Transverse colon (tissue), 4 donors: ENCODE measurements at regions not wholly inside any gene's neighbourhood (a gene's known extent, or its start where the extent isn't known, plus 50 kb on each side); places are given as distances from the start of the nearest gene placed in this dataset.

Source experiments
- DNase-seq: peaks from one replicate; pipeline ENCODE4 v3.0.0-alpha.2; 2019
- H3K27ac ChIP-seq, 4 donors: fragments of 200-600 bp; sonication (generic); 2 replicates each; pipeline ENCODE4 v1.5.1; 2016 to 2018; ENCODE audit warnings: inconsistent platforms in 4 of 4
- H3K27me3 ChIP-seq: fragments of 200-600 bp; sonication (generic); 2 replicates; pipeline ENCODE4 v1.5.1; 2017; ENCODE audit warnings: inconsistent platforms
- H3K36me3 ChIP-seq, 4 donors: fragments of 200-600 bp; sonication (generic); 2 replicates each; pipeline ENCODE4 v1.5.1; 2017 to 2019; ENCODE audit warnings: inconsistent platforms in 4 of 4
- H3K4me1 ChIP-seq, 4 donors: fragments of 200-600 bp; sonication (generic); 2 replicates each; pipeline ENCODE4 v1.5.1; 2017 to 2020; ENCODE audit warnings: inconsistent platforms in 4 of 4
- H3K4me3 ChIP-seq, 4 donors: fragments of 200-600 bp; sonication (generic); 1 replicate in 1 of 4; 2 replicates in 3 of 4; pipeline versions ENCODE4 v1.5.1 to v1.6.1; 2017 to 2019; ENCODE audit warnings: inconsistent platforms in 4 of 4
- H3K9me3 ChIP-seq, 2 donors: fragments of 200-600 bp; sonication (generic); 2 replicates each; pipeline ENCODE4 v1.5.1; 2017 to 2019; ENCODE audit warnings: inconsistent platforms in 2 of 2
- CTCF ChIP-seq, 5 experiments: fragments of 200-600 bp in 3 of 5; fragments of 450-650 bp in 2 of 5; sonication (generic) in 3 of 5; IDR thresholded peaks; 1 replicate in 2 of 5; 2 replicates in 3 of 5; pipeline ENCODE4 v1.5.1; 2016 to 2017; ENCODE audit warnings: antibody characterized with exemption in 5 of 5, inconsistent platforms in 3 of 5, mild to moderate bottlenecking in 2 of 5, moderate library complexity in 1 of 5
- EP300 ChIP-seq: sonication (generic); formaldehyde crosslinking; IDR thresholded peaks from one replicate; pipeline ENCODE4 v1.6.1; 2017; ENCODE audit warnings: antibody characterized with exemption, low read depth
- POLR2A ChIP-seq: fragments of 450-650 bp; IDR thresholded peaks from one replicate; pipeline ENCODE4 v1.6.1; 2016; ENCODE audit warnings: antibody characterized with exemption, mild to moderate bottlenecking, moderate library complexity
- POLR2AphosphoS5 ChIP-seq, 3 donors: sonication (generic); formaldehyde crosslinking; IDR thresholded peaks; one replicate each; pipeline ENCODE4 v1.6.1; 2016; ENCODE audit warnings: antibody characterized with exemption in 3 of 3
- WGBS, 2 donors: methylation state at CpG; one replicate each; pipeline ENCODE4 v1.1.5; 2018; ENCODE audit warnings: low coverage in 1 of 2; 5-methylcytosine and 5-hydroxymethylcytosine counted together
- in situ Hi-C, 4 donors: fragments of 200-750 bp; cut with MboI; loops; one replicate each; pipeline versions ENCODE4 v1.15.0 to v1.15.1; 2017; ENCODE audit warnings: low sequenced_read_pairs in 3 of 4, low pct_ligation_motif_present in 1 of 4, low pct_unique_long_range_greater_than_20kb in 1 of 4
- intact Hi-C: fragments of 100-400 bp; cut with DNase I; formaldehyde crosslinking; loops from one replicate; pipeline ENCODE4 v1.15.1; 2023; ENCODE audit warnings: low total_unique reads

DNA sequence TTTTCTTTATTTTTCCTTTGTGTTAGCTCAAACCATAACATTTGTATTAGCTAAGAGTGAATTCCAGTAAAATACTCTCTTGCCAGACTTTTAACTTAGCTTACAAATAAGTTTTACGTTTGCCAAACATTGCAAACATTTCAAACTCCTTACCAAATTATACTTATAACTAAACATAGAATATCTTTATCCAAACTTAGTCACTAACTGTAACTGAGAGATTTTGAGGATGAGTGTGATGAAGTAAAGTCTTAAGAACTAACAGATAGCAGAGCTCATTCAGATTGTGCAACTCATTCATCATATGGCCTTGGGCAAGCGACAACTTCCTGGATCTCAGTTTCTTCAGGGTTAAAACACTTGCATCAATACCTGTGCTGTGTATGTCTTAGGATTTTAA lies 533.7 kb downstream of the TDRD15 start:
- intact Hi-C loops (no loop called here), in situ Hi-C loops (no loop called here)
- Histone ChIP-seq H3K27ac (no peak overlapping the region), H3K4me1 (peaks cover 0 to 9% (median 0%) of the 10 kb centered on the region in 4 donors), H3K4me3 (no peak overlapping the region), H3K36me3 (no peaks in the 10 kb centered on the region), H3K27me3 (no peaks in the 10 kb centered on the region), H3K9me3 (no peaks in the 10 kb centered on the region)
- 68 to 78% methylated on average over 2 of the region's 2 CpGs for WGBS, 2 donors
- no peak for TF ChIP-seq CTCF (IDR thresholded peaks at IDR 0.05)
- no peak for TF ChIP-seq EP300
- TF ChIP-seq POLR2A = no peak
- TF ChIP-seq POLR2AphosphoS5 (IDR thresholded peaks at IDR 0.05) = no peak
- no peak for DNase-seq

- Histone ChIP-seq H3K9me3 (no peaks in the 10 kb centered on the region), H3K27ac (no peak overlapping the region), H3K4me3 (no peak overlapping the region), H3K27me3 (no peaks in the 10 kb centered on the region), H3K36me3 (no peaks in the 10 kb centered on the region), H3K4me1 (peaks cover 0 to 9% (median 0%) of the 10 kb centered on the region in 4 donors)
- intact Hi-C loops = no loop called here
- in situ Hi-C loops = no loop called here
- no peak for DNase-seq
- TF ChIP-seq EP300 (no peak), POLR2AphosphoS5 (IDR thresholded peaks at IDR 0.05) (no peak), CTCF (IDR thresholded peaks at IDR 0.05) (no peak), POLR2A (no peak)
- 86% methylated on average over 1 of the region's 1 CpG; no CpG with 5 or more reads in 1 of the 2 donors for WGBS, 2 donors
These were observed 534.5 kb downstream of the TDRD15 start for GRCh38 chr2:21658269-21658668.

- TF ChIP-seq POLR2A (no peak), CTCF (IDR thresholded peaks at IDR 0.05) (no peak), POLR2AphosphoS5 (IDR thresholded peaks at IDR 0.05) (no peak), EP300 (no peak)
- Histone ChIP-seq H3K9me3 (no peaks in the 10 kb centered on the region), H3K4me3 (no peak overlapping the region), H3K27ac (no peak overlapping the region), H3K27me3 (no peaks in the 10 kb centered on the region), H3K4me1 (peaks cover 0 to 9% (median 0%) of the 10 kb centered on the region in 4 donors), H3K36me3 (no peaks in the 10 kb centered on the region)
- DNase-seq = no peak
- intact Hi-C loops (no loop called here), in situ Hi-C loops (no loop called here)
- WGBS, 2 donors = 20 to 74% methylated on average over 1 to 8 of the region's 8 CpGs
These were observed 535.2 kb downstream of the TDRD15 start for GRCh38 chr2:21658907-21659477.

GRCh38 chr2:21664083-21664482 lies 540.3 kb downstream of the TDRD15 start:
- H3K4me1 ChIP-seq = no peaks in the 10 kb centered on the region
- 69 to 78% methylated on average over 4 to 7 of the region's 7 CpGs for WGBS, 2 donors
- H3K36me3 ChIP-seq = no peaks in the 10 kb centered on the region
- H3K27me3 ChIP-seq = no peaks in the 10 kb centered on the region
- in situ Hi-C loops (no loop called here), intact Hi-C loops (no loop called here)
- DNase-seq = no peak
- no peak overlapping the region for H3K4me3 ChIP-seq
- H3K27ac ChIP-seq = no peak overlapping the region
- H3K9me3 ChIP-seq = no peaks in the 10 kb centered on the region
- TF ChIP-seq POLR2A (no peak), CTCF (IDR thresholded peaks at IDR 0.05) (no peak), EP300 (no peak), POLR2AphosphoS5 (IDR thresholded peaks at IDR 0.05) (no peak)
